Suprapubic skin (tissue), 3 donors: ENCODE measurements at regions not wholly inside any gene's neighbourhood (a gene's known extent, or its start where the extent isn't known, plus 50 kb on each side); places are given as distances from the start of the nearest gene placed in this dataset.

Experiments used
- CTCF ChIP-seq, 2 donors: fragments of 200-600 bp in 1 of 2; fragments of 450-650 bp in 1 of 2; sonication (generic) in 1 of 2; IDR thresholded peaks; one replicate each; pipeline ENCODE4 v1.5.1; 2016 to 2019; ENCODE audit warnings: antibody characterized with exemption in 2 of 2, mild to moderate bottlenecking in 1 of 2, moderate library complexity in 1 of 2
- POLR2AphosphoS5 ChIP-seq, 3 donors: sonication (generic); formaldehyde crosslinking; IDR thresholded peaks; one replicate each; pipeline ENCODE4 v1.6.1; 2017; ENCODE audit warnings: antibody characterized with exemption in 3 of 3

DNA sequence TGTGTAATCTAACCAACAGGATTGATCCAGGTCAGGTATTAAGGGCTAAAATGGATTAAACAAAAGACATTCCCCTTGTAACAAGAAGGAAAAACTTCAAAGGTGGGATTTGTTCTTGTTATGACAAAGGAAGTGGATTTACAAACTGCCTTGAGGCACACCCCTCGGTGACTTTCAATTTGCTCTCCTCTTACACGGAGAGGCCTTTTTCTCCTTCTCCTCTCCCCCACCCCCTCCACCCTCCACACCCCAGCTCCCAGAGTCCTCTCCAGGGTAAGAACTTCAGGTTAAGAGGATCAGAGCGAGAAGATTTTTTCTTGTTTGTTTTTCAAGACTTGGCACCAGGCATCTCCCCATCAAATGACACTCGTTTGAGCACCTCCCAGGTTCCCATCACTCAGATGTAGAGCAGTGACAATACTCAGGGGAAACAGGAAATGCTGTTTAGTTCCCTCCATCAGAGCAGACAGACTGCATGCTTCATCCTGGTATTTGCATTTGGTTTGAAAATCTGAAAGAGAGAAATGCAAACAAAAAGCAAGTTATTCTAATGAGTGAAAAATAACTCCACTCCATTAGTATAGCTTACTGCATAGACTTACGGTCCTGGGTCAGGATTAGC, 77.6 kb upstream of the TMEM260 start:
- TF ChIP-seq POLR2AphosphoS5 (IDR thresholded peaks at IDR 0.05) (no peak), CTCF (IDR thresholded peaks at IDR 0.05) (no peak)
